Epidermal melanocyte (primary cell): ENCODE measurements at regions not wholly inside any gene's neighbourhood (a gene's known extent, or its start where the extent isn't known, plus 50 kb on each side); places are given as distances from the start of the nearest gene placed in this dataset.
A peak's percentile ranks its signal among the peaks of the same experiment; 100 is the strongest.
"Not testable (repeated sequence)": the region's sequence is repeated elsewhere in the genome, so short reads cannot be mapped to it uniquely, and the experiment has no call there.

Source experiments
- DNase-seq: peaks from one replicate; pipeline ENCODE4 v3.0.0; 2011; ENCODE audit warnings: low spot score; ENCODE audit not compliant: insufficient read length

- no peak for DNase-seq
These were observed 85.1 kb upstream of the NAV2 start for GRCh38 chr11:19627566-19627965.

GRCh38 chr11:19625438-19625837, 87.2 kb upstream of the NAV2 start:
- DNase-seq = no peak

DNA sequence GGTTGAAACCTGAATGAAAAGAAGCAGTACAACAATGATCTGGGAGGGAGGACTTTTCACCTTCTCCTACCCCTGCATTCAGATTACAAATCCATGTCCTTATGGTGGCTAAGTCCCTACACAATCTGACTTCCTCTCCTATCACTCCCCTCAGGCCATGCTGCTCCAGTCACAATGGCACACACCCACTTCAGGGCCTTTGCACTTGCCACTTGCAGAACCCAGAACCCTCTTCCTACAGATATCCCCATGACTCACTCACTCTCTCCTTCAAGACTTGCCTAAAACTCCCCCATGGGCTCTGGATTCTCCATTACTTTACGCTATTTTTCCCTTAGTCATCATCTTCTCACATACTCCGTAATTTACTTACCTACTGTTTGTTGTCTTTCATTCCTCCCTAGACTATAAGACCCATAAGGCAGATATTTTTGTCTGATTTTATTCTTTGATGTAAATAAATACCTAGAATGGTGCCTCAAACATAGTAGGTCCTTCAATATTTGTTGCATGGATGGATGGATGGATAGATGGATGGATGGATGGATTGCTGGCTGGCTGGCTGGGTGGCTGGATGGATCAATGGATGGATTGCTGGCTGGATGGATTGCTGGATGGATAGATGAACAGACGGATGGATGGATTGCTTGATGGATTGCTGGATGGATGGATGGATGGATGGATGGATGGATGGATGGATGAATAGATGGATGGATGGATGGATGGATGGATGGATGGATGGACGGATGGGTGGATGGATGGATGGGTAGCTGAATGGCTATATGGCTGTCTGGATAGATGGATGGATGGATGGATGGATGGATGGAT, 94.7 kb upstream of the NAV2 start:
- no peak for DNase-seq

DNA sequence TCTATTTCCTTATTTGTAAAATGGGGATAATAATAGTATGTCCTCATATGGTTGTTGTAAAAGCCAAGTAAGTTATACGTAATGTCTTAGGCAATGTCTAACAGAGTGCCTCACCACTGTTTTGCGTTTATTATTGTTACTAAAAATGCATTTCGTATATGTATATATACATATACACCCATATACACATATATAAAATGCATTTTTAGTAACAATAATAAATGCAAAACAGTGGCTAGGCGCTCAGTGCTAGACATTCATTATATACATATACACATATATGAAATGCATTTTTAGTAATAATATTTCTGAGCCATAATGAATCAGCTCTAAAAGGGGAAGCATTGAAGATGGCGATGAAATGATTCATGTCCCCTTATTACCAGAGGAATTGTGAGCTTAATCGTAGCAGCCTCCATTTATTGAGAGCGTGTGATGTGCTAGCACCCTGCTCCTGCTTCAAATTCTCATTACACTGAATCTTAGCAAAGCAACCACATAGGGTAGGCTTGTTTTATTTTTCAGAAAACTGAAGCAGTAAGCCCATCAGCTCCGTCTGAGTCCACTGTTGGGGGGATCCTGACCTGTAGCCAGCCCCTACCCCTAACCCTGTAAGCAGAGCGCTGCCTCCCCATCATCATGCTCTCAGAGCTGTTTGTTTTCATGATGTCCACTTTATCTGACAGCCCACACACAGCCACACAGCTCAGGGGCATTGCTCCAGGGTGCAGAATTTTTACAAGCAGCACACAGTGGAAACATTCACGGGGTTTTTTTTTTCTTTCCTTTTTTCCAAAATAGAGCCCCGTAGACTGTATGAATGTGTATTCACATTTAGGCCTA, 97.1 kb upstream of the NAV2 start:
- no peak for DNase-seq

GRCh38 chr11:19614370-19614940, 98.2 kb upstream of the NAV2 start:
- no peak for DNase-seq

GRCh38 chr11:19612025-19612424, 100.6 kb upstream of the NAV2 start:
- DNase-seq = not testable (repeated sequence)

GRCh38 chr11:19607656-19608360, 104.8 kb upstream of the NAV2 start:
- DNase-seq = no peak

DNA sequence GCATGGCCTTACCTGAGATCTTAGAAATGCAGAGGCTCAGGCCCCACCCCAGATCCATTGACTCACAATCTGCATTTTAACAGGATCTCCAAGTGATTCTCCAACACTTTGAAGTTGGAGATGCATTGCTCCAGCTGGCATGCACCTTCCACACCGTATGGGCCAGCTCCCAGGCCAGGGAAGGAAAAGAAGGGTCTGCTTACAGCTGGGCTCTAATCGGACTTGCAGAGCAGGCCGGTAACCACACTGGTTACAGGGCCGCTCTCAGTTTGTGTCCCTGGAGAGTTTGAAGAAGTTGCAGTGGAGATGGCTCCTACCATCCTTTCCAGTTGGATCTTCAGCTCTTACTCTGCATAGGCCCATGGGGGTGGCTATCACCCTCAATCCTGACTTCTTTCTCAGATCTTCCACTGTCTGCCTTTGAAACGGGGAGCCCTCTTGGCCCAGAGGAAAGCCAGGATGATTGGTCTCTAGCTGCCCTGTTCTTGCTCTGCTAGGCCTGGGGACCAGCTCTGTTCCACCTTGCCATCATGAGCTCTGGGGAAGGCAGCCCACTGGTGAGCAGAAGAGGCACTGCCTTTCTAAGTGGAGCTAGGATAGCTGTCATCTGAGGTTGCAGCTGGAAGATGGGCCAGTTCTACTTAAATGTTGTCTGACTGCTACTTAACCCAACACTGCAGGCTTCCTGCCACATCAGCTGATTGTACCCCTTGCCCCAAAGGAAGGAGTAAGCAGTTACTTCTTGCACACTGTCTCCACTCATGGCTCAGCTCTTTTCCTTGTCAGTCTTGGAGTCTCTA, 105.6 kb upstream of the NAV2 start:
- no peak for DNase-seq

- DNase-seq = no peak
These were observed 106.9 kb upstream of the NAV2 start for GRCh38 chr11:19605520-19606371.

GRCh38 chr11:19604679-19605375, 107.8 kb upstream of the NAV2 start:
- DNase-seq = no peak

DNA sequence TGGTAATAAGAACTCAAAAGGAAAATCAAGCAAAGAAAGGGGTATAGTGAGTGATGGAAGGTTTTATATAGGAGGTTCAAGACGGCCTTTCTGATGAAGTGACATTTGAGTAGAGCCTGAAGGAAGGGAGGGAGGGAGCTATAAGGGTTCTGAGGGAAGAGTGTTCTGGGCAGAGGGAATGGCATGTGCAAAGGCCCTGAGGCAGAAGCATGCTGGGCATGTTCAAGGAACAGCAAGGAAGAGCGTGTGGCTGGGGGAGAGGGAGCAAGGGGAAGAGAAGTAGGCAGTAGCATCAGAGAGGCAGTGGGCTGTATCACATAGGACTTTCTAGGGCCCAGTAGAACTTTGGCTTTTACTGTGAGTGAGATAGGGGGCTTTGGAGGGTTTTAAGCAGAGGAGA, 108.9 kb upstream of the NAV2 start:
- DNase-seq = no peak

DNA sequence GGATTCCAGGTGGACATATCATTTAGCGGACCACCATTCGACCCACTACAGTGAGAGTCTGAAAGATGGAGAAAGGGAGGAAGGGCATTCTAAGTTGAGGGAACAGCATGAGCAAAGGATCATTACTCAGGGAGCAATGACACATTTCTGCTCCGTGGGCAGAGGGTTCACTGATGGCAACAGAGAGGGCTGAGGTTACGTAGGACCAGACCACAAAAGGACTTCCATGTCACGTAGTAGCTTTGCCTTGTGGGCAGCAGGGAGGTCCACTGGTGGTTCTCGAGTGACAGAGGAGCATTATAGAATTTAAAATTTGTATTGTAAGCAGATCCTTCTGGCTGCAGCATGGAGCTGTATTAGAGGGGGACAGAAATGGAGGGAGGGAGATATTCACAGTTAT, 109.7 kb upstream of the NAV2 start:
- no peak for DNase-seq

GRCh38 chr11:19602406-19602805, 110.2 kb upstream of the NAV2 start:
- no peak for DNase-seq

DNA sequence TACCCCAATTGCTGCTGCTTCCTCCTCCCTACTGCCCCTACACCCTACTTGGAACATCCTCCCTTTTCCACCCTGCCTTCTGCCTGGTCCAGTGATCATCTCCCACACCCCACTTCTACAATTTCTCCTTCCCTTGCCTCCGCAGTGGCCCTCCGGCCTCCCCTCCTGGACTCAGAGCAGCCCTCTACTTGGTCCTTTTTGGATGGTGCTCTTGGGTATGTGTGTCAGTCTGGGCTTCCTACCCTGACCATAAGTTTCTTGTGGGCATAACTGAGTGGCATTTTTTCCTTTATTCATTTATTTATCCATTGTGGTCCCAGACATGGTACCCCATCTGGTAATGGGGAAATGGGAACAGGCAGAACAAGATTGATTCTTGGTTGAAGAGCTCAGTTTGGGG, 111.4 kb upstream of the NAV2 start:
- no peak for DNase-seq

GRCh38 chr11:19599681-19600080, 113.0 kb upstream of the NAV2 start:
- DNase-seq = no peak

- DNase-seq = no peak
These were observed 113.7 kb upstream of the NAV2 start for GRCh38 chr11:19598876-19599486.

DNA sequence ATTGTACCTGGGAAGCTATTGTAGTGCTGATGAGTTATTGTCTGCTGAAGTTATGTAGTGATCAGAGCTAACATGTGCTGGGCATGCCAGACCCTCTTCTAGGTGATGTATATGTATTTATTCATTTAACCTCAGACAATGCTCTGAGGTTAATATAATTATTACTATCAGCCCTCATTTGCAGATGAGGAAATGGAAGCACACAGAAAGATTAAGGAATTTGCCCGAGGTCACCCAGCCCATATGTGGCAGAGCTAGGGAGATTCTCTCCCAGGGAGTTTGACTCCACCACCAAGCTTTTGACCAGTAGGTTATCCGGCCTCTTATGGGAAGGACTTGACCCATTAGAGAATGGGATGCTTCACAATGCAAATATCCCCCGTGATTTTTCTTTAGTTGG, 114.2 kb upstream of the NAV2 start:
- DNase-seq = no peak

DNA sequence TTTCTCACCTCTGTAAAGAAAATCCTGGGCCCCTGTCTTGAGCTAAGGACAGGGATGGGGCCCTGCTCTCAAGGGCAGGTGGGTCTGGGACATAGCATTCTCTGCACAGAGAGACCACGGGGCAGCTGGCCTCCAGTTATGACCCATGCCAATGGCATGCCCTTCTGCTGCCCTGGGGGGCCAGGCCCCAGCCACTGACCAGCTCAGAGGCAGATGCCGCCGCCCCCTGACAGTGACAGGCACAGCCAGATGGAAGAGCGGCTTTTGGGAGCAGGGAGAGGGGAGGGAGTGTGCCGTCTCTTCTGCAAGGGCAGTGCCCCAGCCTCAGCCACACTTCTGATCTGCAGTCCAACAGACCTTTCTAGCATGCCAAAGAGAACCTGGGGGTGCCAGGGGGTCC, 114.8 kb upstream of the NAV2 start:
- DNase-seq = no peak

- DNase-seq = peak; percentile 41
These were observed 115.4 kb upstream of the NAV2 start for GRCh38 chr11:19597206-19597605.
